HG02623 (cell line): ENCODE measurements at regions not wholly inside any gene's neighbourhood (a gene's known extent, or its start where the extent isn't known, plus 50 kb on each side); places are given as distances from the start of the nearest gene placed in this dataset.
"Not testable (repeated sequence)": the region's sequence is repeated elsewhere in the genome, so short reads cannot be mapped to it uniquely, and the experiment has no call there.

ENCODE experiments used
- ATAC-seq: cut with Tn5 transposase; IDR thresholded peaks from one replicate; pipeline ENCODE4 v1.9.1; 2021; ENCODE audit warnings: moderate library complexity; ENCODE audit not compliant: unreplicated experiment

- ATAC-seq: no peak
Observed at GRCh38 chr14:22220427-22220826, 368.6 kb downstream of the DAD1 start.

- no peak for ATAC-seq
Observed at GRCh38 chr14:22218728-22219127, 370.3 kb downstream of the DAD1 start.

GRCh38 chr14:22213120-22213519, 375.9 kb downstream of the DAD1 start:
- ATAC-seq: no peak

GRCh38 chr14:22210906-22211305, 378.1 kb downstream of the DAD1 start:
- ATAC-seq: no peak

- ATAC-seq: no peak
Observed at GRCh38 chr14:22210026-22210425, 379.0 kb downstream of the DAD1 start.

GRCh38 chr14:22203036-22203435, 386.0 kb downstream of the DAD1 start:
- no peak for ATAC-seq

- no peak for ATAC-seq
Observed at GRCh38 chr14:22202313-22202712, 386.7 kb downstream of the DAD1 start.

GRCh38 chr14:22200977-22201605, 387.9 kb downstream of the DAD1 start:
- no peak for ATAC-seq

- not testable (repeated sequence) for ATAC-seq
Observed at GRCh38 chr14:22200131-22200530, 388.9 kb downstream of the DAD1 start.

GRCh38 chr14:22194664-22195063, 394.4 kb downstream of the DAD1 start:
- no peak for ATAC-seq

GRCh38 chr14:22190411-22191191, 398.4 kb downstream of the DAD1 start:
- ATAC-seq: no peak

GRCh38 chr14:22189881-22190280, 399.1 kb downstream of the DAD1 start:
- ATAC-seq: no peak

- no peak for ATAC-seq
Observed at GRCh38 chr14:22188318-22188717, 400.7 kb downstream of the DAD1 start.

- ATAC-seq: no peak
Observed at GRCh38 chr14:22185789-22186188, 403.2 kb downstream of the DAD1 start.

GRCh38 chr14:22185191-22185590, 403.8 kb downstream of the DAD1 start:
- ATAC-seq: no peak

GRCh38 chr14:22184830-22185168, 404.2 kb downstream of the DAD1 start:
- ATAC-seq: no peak

GRCh38 chr14:22184157-22184829, 404.7 kb downstream of the DAD1 start:
- ATAC-seq: no peak

GRCh38 chr14:22180045-22180444, 409.0 kb downstream of the DAD1 start:
- ATAC-seq: no peak

GRCh38 chr14:22179190-22179589, 409.8 kb downstream of the DAD1 start:
- no peak for ATAC-seq

- ATAC-seq: no peak
Observed at GRCh38 chr14:22178333-22178839, 410.6 kb downstream of the DAD1 start.

- ATAC-seq: no peak
Observed at GRCh38 chr14:22177870-22178269, 411.2 kb downstream of the DAD1 start.

- no peak for ATAC-seq
Observed at GRCh38 chr14:22176957-22177356, 412.1 kb downstream of the DAD1 start.
